Activated CD4-positive, CD25-positive, alpha-beta regulatory T cell treated with anti-CD3 and anti-CD28 coated beads, Interleukin-2, amount 50 U/mL, for 24 hours (primary cell): ENCODE measurements at regions not wholly inside any gene's neighbourhood (a gene's known extent, or its start where the extent isn't known, plus 50 kb on each side); places are given as distances from the start of the nearest gene placed in this dataset.
"Not testable (repeated sequence)": the region's sequence is repeated elsewhere in the genome, so short reads cannot be mapped to it uniquely, and the experiment has no call there.

Source experiments
- ATAC-seq, 2 donors: fragments of 150-1000 bp; cut with Tn5 transposase; one replicate each; pipeline ENCODE4 v1.10.0; 2021; ENCODE audit warnings: mild to moderate bottlenecking in 1 of 2, moderate library complexity in 1 of 2

- ATAC-seq = no peak
These were observed 1298.0 kb upstream of the CNTN5 start for GRCh38 chr11:97722721-97723120.

GRCh38 chr11:97729546-97730272 is 1291.0 kb upstream of the CNTN5 start:
- ATAC-seq = no peak

- no peak for ATAC-seq
These were observed 1288.6 kb upstream of the CNTN5 start for GRCh38 chr11:97732011-97732632.

GRCh38 chr11:97738751-97739150 is 1282.0 kb upstream of the CNTN5 start:
- ATAC-seq = no peak

DNA sequence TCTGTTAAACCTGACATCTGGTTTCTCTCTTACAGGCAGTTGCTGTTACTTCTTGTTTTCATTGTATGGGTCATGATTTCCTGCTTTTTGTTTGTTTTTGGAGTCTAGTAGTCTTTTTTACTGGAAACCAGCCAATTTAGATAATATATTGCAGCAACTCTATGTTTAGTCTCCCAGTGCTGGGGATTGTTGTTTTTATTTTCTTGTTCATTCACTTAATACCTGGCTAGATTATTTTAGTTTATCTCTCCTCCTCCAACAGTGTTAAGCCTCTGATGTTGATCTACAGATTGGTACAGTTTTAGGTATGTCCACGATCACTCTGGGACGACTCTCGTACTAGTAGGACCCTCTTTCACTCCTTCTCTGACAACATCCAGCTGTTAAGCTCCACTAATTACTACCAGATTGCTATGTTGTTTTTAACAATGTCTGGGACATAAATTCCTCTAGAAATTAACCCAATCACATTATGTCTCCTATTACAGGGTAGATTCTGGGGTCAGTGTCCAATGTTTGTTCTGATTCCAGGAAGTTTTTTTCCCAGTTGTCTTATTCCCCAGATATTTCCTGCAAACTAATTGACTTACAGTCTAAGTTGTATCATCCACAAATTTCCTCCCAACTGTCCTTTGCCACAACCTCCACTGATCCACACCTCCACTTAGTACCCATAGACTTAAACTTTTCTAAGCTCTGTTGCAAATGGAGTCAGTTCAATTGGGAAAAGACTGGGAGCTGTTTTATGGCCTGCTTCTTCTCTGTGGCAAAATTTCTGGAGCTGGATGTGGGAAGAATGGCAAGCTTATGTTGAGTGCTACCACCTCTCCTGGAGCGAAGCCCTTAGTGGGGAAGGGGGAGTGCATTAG is 1280.6 kb upstream of the CNTN5 start:
- ATAC-seq = no peak

DNA sequence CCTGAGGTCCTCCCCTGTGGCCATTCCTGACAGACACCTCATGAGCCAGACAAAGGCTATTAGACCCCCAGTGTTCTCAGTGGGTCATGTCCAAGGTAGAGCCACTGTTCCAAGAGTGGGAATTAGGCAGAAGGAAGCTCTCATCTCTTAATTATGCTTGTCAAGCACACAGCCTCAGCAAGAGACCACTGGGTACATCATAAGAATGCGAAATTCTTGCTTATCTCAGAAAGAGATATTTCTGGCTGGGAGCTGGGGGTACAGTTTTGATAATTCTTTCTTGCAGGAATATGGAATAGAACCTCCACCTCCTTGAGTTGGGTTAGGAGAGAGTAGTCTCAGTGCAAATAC is 1280.0 kb upstream of the CNTN5 start:
- no peak for ATAC-seq

DNA sequence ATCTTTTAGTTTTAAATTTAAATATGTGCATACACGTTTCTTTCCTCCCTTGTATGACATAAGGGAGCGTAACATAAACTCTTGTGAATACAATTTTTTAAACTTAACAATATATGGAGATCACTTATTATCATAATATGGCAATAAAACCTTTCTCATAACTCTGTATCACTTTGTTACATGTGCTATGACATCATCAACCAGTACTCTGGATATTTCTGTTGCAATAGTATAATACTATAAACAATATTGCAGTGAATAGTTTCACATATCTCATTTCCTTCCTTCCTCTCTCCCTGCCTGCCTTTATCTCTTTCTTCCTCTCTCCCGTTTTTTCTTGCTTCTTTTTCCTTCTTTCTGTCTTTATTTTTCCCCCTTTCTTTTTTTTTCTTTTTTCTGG is 1278.0 kb upstream of the CNTN5 start:
- no peak for ATAC-seq

- no peak for ATAC-seq
These were observed 1277.5 kb upstream of the CNTN5 start for GRCh38 chr11:97743205-97743742.

GRCh38 chr11:97745515-97746050 is 1275.2 kb upstream of the CNTN5 start:
- ATAC-seq = no peak

DNA sequence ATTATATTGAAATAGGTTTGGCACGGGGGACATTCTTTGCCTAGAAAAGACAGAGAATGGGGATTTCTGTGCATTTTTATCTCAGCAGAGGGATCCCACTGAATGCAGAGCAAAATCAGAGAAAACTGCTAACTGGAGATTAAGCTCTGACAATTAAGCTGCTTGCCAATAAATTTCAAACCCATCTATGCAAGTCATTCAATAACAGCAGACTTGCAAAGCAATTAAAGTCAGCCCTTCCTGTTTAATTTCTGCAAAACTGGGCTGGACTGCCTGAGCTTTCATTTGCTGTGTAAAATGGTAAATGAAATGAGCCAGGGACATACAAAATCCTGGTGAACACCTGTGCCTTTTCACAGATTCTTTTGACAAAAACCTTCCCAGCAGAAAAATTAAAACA is 1273.9 kb upstream of the CNTN5 start:
- ATAC-seq = no peak

GRCh38 chr11:97751405-97751804 is 1269.3 kb upstream of the CNTN5 start:
- no peak for ATAC-seq

GRCh38 chr11:97751952-97752351 is 1268.8 kb upstream of the CNTN5 start:
- no peak for ATAC-seq

DNA sequence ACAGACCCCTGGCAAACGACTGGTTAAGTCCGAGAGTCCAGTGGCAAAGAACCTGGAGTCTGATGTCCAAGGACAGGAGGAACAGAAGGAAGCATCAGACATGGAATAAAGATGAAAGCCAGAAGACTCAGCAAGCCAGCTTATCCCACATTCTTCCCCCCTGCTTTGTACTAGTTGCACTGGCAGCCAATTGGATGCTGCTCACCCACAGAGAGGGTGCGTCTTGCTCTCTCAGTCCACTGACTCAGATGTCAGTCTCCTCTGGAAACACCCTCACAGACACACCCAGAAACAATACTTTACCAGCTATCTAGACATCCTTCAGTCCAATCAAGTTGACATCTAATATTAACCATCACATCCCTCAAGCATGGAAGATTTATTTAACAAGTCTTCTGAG is 1265.8 kb upstream of the CNTN5 start:
- no peak for ATAC-seq

GRCh38 chr11:97756571-97757335 is 1264.0 kb upstream of the CNTN5 start:
- no peak for ATAC-seq

DNA sequence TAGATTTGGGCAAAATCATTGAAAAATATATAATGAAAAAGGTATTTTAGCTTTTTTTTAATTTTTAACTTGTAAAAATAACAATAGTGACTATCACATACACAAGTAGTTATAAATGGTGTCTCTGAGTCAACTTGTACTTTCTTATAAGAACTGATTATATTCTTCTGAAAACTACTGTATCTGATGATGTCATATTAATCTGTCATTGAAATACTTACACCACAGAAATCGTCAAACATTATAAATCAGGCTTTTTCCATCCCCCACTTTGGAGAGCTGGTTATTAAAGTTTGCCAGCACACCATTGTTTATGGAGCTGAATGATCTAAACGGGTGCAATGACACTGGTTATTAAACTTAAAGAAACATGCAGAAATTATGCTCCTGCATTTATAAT is 1259.6 kb upstream of the CNTN5 start:
- no peak for ATAC-seq

DNA sequence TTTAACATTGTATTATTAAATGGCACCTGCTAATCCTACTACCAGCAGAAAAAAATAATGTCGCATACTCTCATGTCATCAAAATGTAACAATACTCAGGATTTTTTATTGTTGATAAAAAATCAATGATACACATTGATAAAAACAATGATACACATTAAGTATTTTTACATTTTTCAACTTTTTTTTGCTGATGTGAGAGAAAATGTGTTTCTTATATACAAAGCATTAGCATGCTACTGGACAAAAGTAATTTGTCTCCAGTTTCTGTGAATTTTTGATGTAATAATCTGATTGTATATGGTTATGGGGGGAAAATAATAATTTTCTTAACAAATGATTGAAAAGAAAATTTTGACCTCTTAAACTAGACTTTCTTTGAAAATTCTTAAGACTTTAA is 1256.6 kb upstream of the CNTN5 start:
- no peak for ATAC-seq

GRCh38 chr11:97764605-97765004 is 1256.1 kb upstream of the CNTN5 start:
- no peak for ATAC-seq

DNA sequence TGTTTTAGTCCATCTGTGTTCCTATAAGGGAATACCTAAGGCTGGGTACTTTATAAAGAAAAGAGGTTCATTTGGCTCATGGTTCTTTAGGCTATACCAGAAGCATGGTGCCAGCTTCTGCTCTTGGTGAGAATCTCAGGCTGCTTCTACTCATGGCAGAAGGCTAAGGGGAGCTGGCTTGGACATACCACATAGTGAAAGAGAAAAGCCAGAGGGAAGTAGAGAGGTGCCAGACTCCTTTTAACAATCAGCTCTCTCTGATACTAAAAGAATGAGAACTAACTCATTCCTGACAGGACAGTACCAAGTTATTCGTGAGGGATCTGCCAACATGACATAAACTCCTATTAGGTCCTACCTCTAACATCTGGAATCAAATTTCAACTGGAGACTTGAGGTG is 1250.2 kb upstream of the CNTN5 start:
- no peak for ATAC-seq

GRCh38 chr11:97772705-97773104 is 1248.0 kb upstream of the CNTN5 start:
- ATAC-seq = no peak

- ATAC-seq = not testable (repeated sequence)
These were observed 1236.4 kb upstream of the CNTN5 start for GRCh38 chr11:97784388-97784787.

- ATAC-seq = no peak
These were observed 1233.8 kb upstream of the CNTN5 start for GRCh38 chr11:97786961-97787360.

DNA sequence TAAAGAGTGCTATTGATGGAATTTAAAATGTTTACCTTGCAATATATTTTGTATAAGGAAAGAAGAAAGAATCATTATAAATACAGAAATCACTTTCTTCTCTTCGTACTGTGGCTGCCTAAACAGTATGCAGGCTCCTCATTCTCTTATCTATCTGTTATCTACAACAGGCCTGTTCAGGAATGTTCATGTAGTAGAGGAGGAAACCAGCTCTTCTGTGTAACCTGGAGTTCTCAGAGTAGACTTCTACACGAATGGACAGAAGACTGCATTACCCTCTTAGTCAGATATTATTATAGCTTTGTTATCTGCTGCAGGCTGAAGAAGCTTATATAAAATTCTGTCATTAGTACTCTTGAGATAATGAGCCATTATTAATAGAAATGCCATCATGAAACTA is 1225.9 kb upstream of the CNTN5 start:
- no peak for ATAC-seq

DNA sequence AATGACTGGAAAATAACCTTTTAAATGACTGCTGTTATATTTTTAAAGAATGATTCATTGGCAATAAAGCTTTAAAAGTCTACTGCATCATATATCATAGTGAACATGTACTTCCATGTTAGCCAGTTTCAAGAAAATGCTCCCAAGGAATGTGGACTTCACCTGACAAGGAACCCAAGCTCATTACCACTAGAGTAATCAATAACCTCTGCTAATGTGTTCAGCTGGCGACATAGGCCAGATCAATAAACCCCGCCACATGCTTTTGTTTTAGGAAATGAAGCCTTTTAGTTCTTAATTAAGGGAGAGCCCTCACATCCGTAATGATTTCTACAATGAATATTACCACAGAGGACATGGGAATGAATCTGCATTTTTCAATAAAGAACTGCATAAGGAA is 1219.9 kb upstream of the CNTN5 start:
- ATAC-seq = no peak
